ENCODE measurements at regions not wholly inside any gene's neighbourhood (a gene's known extent, or its start where the extent isn't known, plus 50 kb on each side); places are given as distances from the start of the nearest gene placed in this dataset.

- H3K9me3 ChIP-seq (ENCODE audit: control insufficient read depth, insufficient read depth, low read length): peaks cover 54% of the 10 kb centered on the region
- H3K4me3 ChIP-seq (ENCODE audit: low read depth, low read length): no peak overlapping the region
- H3K27ac ChIP-seq (ENCODE audit: low read depth, low read length): no peak overlapping the region
- CTCF ChIA-PET: interaction anchor here (0.6 kb wide), 1 partner anchor 9 kb away, joined by 3 read pairs; no protein-coding TSS in a partner anchor
- no peak for TF ChIP-seq CTCF (IDR thresholded peaks at IDR 0.05; ENCODE audit: low read depth, low read length)
- H3K27me3 ChIP-seq (ENCODE audit: control insufficient read depth, insufficient read depth, low read length): no peaks in the 10 kb centered on the region
- POLR2A ChIA-PET: no interaction called here
- DNase-seq (ENCODE audit: low read depth, low spot score): no peak
Measured at GRCh38 chr17:22265807-22266206, 573.5 kb downstream of the KCNJ18 start.

GRCh38 chr17:22266231-22266630 lies 573.9 kb downstream of the KCNJ18 start:
- DNase-seq (ENCODE audit: low read depth, low spot score): no peak
- TF ChIP-seq CTCF (IDR thresholded peaks at IDR 0.05; ENCODE audit: low read depth, low read length): no peak
- Histone ChIP-seq H3K27me3 (ENCODE audit: control insufficient read depth, insufficient read depth, low read length) (no peaks in the 10 kb centered on the region), H3K9me3 (ENCODE audit: control insufficient read depth, insufficient read depth, low read length) (peaks cover 58% of the 10 kb centered on the region), H3K27ac (ENCODE audit: low read depth, low read length) (no peak overlapping the region), H3K4me3 (ENCODE audit: low read depth, low read length) (no peak overlapping the region)
- ChIA-PET CTCF (interaction anchor here (0.6 kb wide), 1 partner anchor 9 kb away, joined by 3 read pairs; no protein-coding TSS in a partner anchor), POLR2A (no interaction called here)

GRCh38 chr17:22267019-22267418 lies 574.7 kb downstream of the KCNJ18 start:
- TF ChIP-seq CTCF (IDR thresholded peaks at IDR 0.05; ENCODE audit: low read depth, low read length): no peak

GRCh38 chr17:22268214-22268911 lies 576.0 kb downstream of the KCNJ18 start:
- no peak for TF ChIP-seq CTCF (IDR thresholded peaks at IDR 0.05; ENCODE audit: low read depth, low read length)
- Histone ChIP-seq H3K9me3 (ENCODE audit: control insufficient read depth, insufficient read depth, low read length) (peaks cover 74% of the 10 kb centered on the region), H3K4me3 (ENCODE audit: low read depth, low read length) (no peak overlapping the region), H3K27ac (ENCODE audit: low read depth, low read length) (no peak overlapping the region), H3K27me3 (ENCODE audit: control insufficient read depth, insufficient read depth, low read length) (no peaks in the 10 kb centered on the region)
- no peak for DNase-seq (ENCODE audit: low read depth, low spot score)
- POLR2A ChIA-PET: no interaction called here
- CTCF ChIA-PET: no interaction called here

More at GRCh38 chr17:22267019-22267418, 574.7 kb downstream of the KCNJ18 start:
- CTCF ChIA-PET: no interaction called here
- POLR2A ChIA-PET: no interaction called here
- Histone ChIP-seq H3K27ac (ENCODE audit: low read depth, low read length) (no peak overlapping the region), H3K9me3 (ENCODE audit: control insufficient read depth, insufficient read depth, low read length) (peaks cover 64% of the 10 kb centered on the region), H3K4me3 (ENCODE audit: low read depth, low read length) (no peak overlapping the region), H3K27me3 (ENCODE audit: control insufficient read depth, insufficient read depth, low read length) (no peaks in the 10 kb centered on the region)
- DNase-seq (ENCODE audit: low read depth, low spot score): no peak

GRCh38 chr17:22268912-22269220 lies 576.5 kb downstream of the KCNJ18 start:
- ChIA-PET CTCF (no interaction called here), POLR2A (no interaction called here)
- Histone ChIP-seq H3K27me3 (ENCODE audit: control insufficient read depth, insufficient read depth, low read length) (no peaks in the 10 kb centered on the region), H3K9me3 (ENCODE audit: control insufficient read depth, insufficient read depth, low read length) (peaks cover 79% of the 10 kb centered on the region), H3K27ac (ENCODE audit: low read depth, low read length) (no peak overlapping the region), H3K4me3 (ENCODE audit: low read depth, low read length) (no peak overlapping the region)
- no peak for DNase-seq (ENCODE audit: low read depth, low spot score)
- TF ChIP-seq CTCF (IDR thresholded peaks at IDR 0.05; ENCODE audit: low read depth, low read length): no peak

Data from AG04450 (cell line).